Fibroblast of the aortic adventitia (primary cell): ENCODE measurements at regions not wholly inside any gene's neighbourhood (a gene's known extent, or its start where the extent isn't known, plus 50 kb on each side); places are given as distances from the start of the nearest gene placed in this dataset.

ENCODE experiments used
- DNase-seq: peaks from one replicate; pipeline ENCODE4 v3.0.0-alpha.2; 2010; ENCODE audit warnings: low read depth
- H3K4me3 ChIP-seq: 2 replicates; pipeline ENCODE4 v1.5.1; 2011; ENCODE audit warnings: low read depth, mild to moderate bottlenecking, control low read depth, low read length, moderate library complexity
- TF ChIP-seq, protein P1 (sequence below): IDR thresholded peaks from 2 replicates; pipeline ENCODE4 v1.5.1; 2011; ENCODE audit warnings: mild to moderate bottlenecking, low read length, control low read depth, inconsistent platforms; ENCODE audit not compliant: insufficient read depth

DNA sequence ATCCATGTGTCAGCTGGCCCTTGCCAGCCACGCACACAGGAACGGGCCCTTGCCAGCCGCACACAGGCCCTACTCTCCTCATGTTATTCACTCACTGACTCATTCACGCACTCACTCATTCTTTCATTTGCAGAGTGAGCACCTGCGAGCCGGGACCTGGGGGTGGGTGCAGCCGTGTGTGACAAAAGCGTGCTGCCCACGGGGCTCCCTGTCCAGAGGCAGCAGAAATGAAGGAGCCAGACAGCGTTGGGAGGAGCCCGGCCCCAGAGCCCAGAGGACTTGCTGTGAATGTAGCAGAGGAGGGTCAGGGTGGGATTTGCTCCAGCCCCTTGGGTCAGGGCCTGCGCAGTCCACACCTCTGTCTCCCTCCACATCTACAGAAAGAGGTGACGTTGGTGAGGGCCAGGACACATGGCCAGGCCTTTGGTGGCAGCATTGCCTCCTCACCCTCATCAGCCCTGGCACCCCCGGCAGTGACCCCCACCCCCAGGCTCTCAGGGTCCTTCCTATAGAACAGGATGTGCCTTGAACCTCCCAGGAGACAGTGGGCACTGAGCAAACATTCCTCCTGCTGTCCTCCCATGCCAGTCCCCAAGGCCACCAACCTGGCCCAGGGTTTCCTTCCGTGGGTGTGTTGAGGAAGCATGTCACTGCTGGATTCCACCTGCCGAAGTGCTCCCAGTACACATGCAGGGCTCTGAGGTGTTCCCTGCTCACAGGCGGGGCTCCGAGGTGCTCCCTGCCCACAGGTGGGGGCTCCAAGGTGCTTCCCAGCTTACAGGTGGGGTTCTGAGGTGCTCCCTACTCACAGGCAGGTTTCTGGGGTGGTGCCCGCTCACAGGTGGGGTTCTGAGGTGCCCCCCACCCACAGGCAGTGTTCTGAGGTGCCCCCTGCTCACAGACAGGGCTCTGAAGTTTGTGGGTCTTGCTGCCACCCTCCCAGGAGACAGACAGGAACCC is 105.7 kb downstream of the HMX1 start:
- H3K4me3 ChIP-seq, result no peak overlapping the region
- TF ChIP-seq, protein P1, sequence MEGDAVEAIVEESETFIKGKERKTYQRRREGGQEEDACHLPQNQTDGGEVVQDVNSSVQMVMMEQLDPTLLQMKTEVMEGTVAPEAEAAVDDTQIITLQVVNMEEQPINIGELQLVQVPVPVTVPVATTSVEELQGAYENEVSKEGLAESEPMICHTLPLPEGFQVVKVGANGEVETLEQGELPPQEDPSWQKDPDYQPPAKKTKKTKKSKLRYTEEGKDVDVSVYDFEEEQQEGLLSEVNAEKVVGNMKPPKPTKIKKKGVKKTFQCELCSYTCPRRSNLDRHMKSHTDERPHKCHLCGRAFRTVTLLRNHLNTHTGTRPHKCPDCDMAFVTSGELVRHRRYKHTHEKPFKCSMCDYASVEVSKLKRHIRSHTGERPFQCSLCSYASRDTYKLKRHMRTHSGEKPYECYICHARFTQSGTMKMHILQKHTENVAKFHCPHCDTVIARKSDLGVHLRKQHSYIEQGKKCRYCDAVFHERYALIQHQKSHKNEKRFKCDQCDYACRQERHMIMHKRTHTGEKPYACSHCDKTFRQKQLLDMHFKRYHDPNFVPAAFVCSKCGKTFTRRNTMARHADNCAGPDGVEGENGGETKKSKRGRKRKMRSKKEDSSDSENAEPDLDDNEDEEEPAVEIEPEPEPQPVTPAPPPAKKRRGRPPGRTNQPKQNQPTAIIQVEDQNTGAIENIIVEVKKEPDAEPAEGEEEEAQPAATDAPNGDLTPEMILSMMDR, result no peak
- no peak for DNase-seq

DNA sequence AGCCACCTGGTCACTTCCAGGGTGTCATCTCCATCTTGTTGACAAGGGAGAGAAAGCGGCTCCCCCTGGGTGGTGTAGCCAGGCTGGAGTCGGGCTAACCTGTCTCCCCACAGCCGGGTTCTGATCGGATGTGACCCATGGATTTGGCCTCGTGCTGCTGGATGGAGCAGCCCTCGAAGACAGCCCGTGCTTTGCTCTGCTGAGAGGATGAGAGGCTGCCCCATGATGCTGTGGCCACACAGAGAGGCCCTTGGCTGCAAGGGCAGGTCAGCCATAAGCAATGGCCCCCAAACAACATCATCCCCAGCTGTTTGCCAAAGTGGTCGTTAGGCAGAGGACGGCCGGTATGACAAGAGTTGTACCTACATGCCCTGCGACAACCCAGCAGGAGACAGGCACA is 106.6 kb downstream of the HMX1 start:
- no peak for DNase-seq
- TF ChIP-seq, protein P1, result no peak
- no peak overlapping the region for H3K4me3 ChIP-seq

DNA sequence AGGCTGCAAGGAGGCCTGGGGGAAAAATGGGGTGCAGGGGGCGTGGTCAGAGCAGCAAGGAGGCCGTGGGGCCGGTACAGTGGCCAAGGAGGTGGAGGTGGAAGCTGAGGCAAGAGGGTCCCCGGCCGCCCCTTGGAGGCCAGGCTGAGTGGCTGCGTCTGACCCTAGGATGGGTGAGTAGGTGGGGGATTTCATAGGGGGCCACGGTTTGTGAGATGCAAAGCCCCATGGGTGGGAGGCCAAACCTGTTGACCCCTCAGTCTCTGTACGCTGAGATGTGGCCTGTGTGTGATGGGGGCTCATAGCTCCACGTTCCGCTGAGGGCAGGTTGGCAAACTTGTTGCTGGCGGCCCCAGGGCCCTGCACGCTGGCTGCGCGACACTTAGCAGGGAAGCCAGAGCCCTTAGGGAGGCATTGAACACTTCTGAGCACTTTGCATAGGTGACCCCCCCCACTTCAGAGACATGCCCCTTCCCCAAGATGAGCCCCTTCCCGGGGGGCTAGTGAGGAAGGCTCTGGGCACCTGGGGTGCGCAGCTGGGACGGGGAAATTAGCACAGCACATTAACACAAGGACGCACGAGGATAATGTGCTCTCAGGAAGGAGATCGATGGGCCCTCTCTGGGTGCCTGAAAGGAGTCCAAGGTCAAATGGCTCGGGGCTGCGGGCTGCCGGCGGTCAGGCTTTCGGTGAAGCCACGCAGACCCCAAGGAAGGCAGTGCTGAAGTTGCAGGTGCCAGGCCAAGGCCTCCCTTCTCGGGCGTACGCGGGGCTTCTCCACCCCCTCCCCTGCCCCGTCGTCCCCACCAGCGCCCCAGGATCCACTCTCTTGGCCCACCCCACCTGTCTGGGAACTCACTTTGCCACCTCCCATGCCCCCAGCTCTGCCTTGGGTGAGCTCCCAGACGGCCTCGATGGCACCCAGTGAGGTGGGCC is 107.4 kb downstream of the HMX1 start:
- TF ChIP-seq, protein P1, result no peak
- H3K4me3 ChIP-seq, result no peak overlapping the region
- DNase-seq, result no peak

DNA sequence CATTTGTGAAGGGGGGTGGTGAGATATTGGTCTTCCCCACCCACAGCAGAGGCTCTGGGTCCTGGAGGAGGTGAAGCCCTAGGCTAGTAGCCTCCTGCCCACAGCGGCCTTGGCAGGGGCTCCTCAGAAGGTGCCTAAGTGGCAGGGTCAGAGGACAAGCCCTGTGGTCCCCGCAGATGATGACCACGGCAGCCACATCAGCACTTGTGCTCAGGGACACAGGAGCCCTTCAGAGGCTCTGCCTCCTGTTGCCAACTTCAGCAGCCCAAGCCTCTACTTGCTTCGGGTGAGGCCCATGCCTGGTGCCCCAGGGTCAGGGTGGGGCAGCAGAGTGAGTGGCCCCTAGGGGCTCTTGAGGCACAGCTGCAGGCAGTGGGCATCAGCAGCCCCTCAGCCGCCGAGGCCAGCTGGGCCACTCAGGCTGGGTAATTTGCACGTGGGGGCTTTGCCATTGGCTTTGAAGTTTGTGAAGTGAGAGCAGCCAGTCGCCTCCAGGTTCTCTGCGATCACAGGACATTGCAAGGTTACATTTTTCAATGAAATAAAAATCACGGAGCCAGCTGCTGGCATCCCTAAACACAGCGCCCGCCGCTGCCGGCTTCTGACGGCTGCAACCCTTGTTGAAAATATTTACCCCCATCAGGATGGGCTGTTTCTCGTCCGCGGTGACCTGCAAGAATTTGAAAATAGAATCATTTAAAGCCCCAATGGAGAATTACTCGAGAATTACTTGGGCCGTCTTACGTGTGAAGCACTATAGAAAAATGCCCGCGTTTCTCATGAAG is 108.5 kb downstream of the HMX1 start:
- DNase-seq, result no peak
- TF ChIP-seq, protein P1, result no peak
- H3K4me3 ChIP-seq, result no peak overlapping the region

DNA sequence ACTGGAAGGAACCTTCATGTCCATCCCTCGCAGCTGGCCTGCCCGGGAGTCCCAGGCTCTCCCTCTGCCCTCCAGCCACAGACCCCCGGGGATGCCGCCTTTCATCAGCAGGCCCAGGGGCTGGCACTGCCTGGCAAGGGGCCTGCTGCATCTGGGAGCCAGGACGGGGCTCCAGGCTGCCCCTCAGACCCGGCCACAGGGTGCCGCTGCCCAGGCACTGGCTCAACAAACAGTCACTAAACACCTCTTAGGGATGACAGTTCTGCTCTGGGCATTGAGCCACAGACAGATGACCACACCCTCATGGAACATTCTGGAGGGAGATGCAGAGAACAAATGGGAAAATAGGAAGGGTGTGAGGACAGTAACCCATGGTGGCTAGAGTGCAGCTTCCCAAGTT is 109.3 kb downstream of the HMX1 start:
- TF ChIP-seq, protein P1, result no peak
- DNase-seq, result no peak
- H3K4me3 ChIP-seq, result no peak overlapping the region

DNA sequence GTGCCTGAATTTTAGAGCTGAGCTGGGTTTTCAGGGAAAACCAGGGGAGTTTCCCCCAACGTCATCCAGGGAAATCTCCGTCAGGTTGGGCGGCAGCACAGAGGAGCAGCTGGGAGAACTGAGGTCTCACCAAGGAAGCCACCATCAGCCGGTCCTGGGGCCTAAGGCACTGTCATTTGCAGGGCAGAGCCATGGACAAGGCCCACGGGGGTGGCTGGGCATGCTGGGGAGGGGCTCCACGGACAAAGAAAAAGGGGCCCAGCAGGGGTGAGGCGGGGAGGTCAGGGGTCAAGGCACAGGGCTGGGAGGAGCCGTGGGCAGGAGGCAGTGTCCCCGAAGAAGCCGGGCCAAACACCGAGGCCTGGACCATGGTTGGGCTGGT is 109.8 kb downstream of the HMX1 start:
- H3K4me3 ChIP-seq, result no peak overlapping the region
- no peak for DNase-seq
- TF ChIP-seq, protein P1, result no peak
